ENCODE measurements at regions not wholly inside any gene's neighbourhood (a gene's known extent, or its start where the extent isn't known, plus 50 kb on each side); places are given as distances from the start of the nearest gene placed in this dataset.
A peak's percentile ranks its signal among the peaks of the same experiment; 100 is the strongest.

- ATAC-seq (replicated peaks) (peak; percentile 40), DNase-seq (peak; percentile 50 to 52 (median 50))
- Mint-ChIP-seq H3K27ac (peak overlapping the region; percentile 98 to 99), H3K4me1 (ENCODE audit: low read depth in 2 of 2) (peaks cover 75 to 91% of the 10 kb centered on the region in 2 donors), H3K4me3 (peak overlapping the region; percentile 87 to 92), H3K9me3 (no peaks in the 10 kb centered on the region), H3K36me3 (ENCODE audit: insufficient read depth) (peaks cover 92% of the 10 kb centered on the region), H3K27me3 (no peaks in the 10 kb centered on the region)
These were observed 207.6 kb upstream of the KLF14 start for GRCh38 chr7:130941322-130942210.

GRCh38 chr7:130942211-130942964, 208.4 kb upstream of the KLF14 start:
- Mint-ChIP-seq H3K9me3 (no peaks in the 10 kb centered on the region), H3K4me1 (ENCODE audit: low read depth in 2 of 2) (peaks cover 71 to 92% of the 10 kb centered on the region in 2 donors), H3K4me3 (peak overlapping the region; percentile 87 to 92), H3K27me3 (no peaks in the 10 kb centered on the region), H3K27ac (peak overlapping the region; percentile 98 to 99), H3K36me3 (ENCODE audit: insufficient read depth) (peaks cover 92% of the 10 kb centered on the region)
- DNase-seq (peak; percentile 48 to 63 (median 61)), ATAC-seq (replicated peaks) (peak; percentile 57)

GRCh38 chr7:130943336-130943901, 209.4 kb upstream of the KLF14 start:
- Mint-ChIP-seq H3K4me3 (peak overlapping the region; percentile 87 to 92), H3K9me3 (no peaks in the 10 kb centered on the region), H3K27ac (peak overlapping the region; percentile 98 to 99), H3K27me3 (no peaks in the 10 kb centered on the region), H3K4me1 (ENCODE audit: low read depth in 2 of 2) (peaks cover 76 to 96% of the 10 kb centered on the region in 2 donors), H3K36me3 (ENCODE audit: insufficient read depth) (peaks cover 86% of the 10 kb centered on the region)
- DNase-seq (no peak), ATAC-seq (replicated peaks) (peak; percentile 23)

GRCh38 chr7:130943981-130944380, 210.0 kb upstream of the KLF14 start:
- H3K27me3 Mint-ChIP-seq, result no peaks in the 10 kb centered on the region
- H3K27ac Mint-ChIP-seq, result peak overlapping the region; percentile 98 to 99
- peaks cover 74 to 92% of the 10 kb centered on the region in 2 donors for H3K4me1 Mint-ChIP-seq (ENCODE audit: low read depth in 2 of 2)
- H3K36me3 Mint-ChIP-seq (ENCODE audit: insufficient read depth), result peaks cover 80% of the 10 kb centered on the region
- peak overlapping the region; percentile 87 to 92 for H3K4me3 Mint-ChIP-seq
- H3K9me3 Mint-ChIP-seq, result no peaks in the 10 kb centered on the region
- ATAC-seq (replicated peaks) (no peak), DNase-seq (no peak)

GRCh38 chr7:130944997-130945396, 211.0 kb upstream of the KLF14 start:
- H3K4me3 Mint-ChIP-seq, result peak overlapping the region; percentile 72 to 74
- no peaks in the 10 kb centered on the region for H3K27me3 Mint-ChIP-seq
- H3K9me3 Mint-ChIP-seq, result no peaks in the 10 kb centered on the region
- H3K4me1 Mint-ChIP-seq (ENCODE audit: low read depth in 2 of 2), result peaks cover 71 to 82% of the 10 kb centered on the region in 2 donors
- peaks cover 70% of the 10 kb centered on the region for H3K36me3 Mint-ChIP-seq (ENCODE audit: insufficient read depth)
- H3K27ac Mint-ChIP-seq, result peak overlapping the region; percentile 98 to 99
- no peak for DNase-seq
- no peak for ATAC-seq (replicated peaks)

GRCh38 chr7:130945411-130945811, 211.4 kb upstream of the KLF14 start:
- Mint-ChIP-seq H3K36me3 (ENCODE audit: insufficient read depth) (peaks cover 66% of the 10 kb centered on the region), H3K4me3 (peak overlapping the region; percentile 72 to 74), H3K27me3 (no peaks in the 10 kb centered on the region), H3K27ac (peak overlapping the region; percentile 98 to 99), H3K4me1 (ENCODE audit: low read depth in 2 of 2) (peaks cover 67 to 78% of the 10 kb centered on the region in 2 donors), H3K9me3 (no peaks in the 10 kb centered on the region)
- ATAC-seq (replicated peaks), result peak; percentile 18
- DNase-seq, result no peak

GRCh38 chr7:130946114-130946513, 212.1 kb upstream of the KLF14 start:
- H3K36me3 Mint-ChIP-seq (ENCODE audit: insufficient read depth), result peaks cover 59% of the 10 kb centered on the region
- H3K4me1 Mint-ChIP-seq (ENCODE audit: low read depth in 2 of 2), result peaks cover 61 to 71% of the 10 kb centered on the region in 2 donors
- H3K9me3 Mint-ChIP-seq, result no peaks in the 10 kb centered on the region
- no peak for DNase-seq
- H3K27ac Mint-ChIP-seq, result peak overlapping the region; percentile 98 to 99
- ATAC-seq (replicated peaks), result no peak
- H3K27me3 Mint-ChIP-seq, result no peaks in the 10 kb centered on the region
- H3K4me3 Mint-ChIP-seq, result peak overlapping the region; percentile 72 to 74

GRCh38 chr7:130947792-130948580, 214.0 kb upstream of the KLF14 start:
- ATAC-seq (replicated peaks), result peak; percentile 9
- peaks cover 49 to 59% of the 10 kb centered on the region in 2 donors for H3K4me1 Mint-ChIP-seq (ENCODE audit: low read depth in 2 of 2)
- peaks cover 44% of the 10 kb centered on the region for H3K36me3 Mint-ChIP-seq (ENCODE audit: insufficient read depth)
- peak overlapping the region; percentile 65 to 74 for H3K4me3 Mint-ChIP-seq
- H3K9me3 Mint-ChIP-seq, result no peaks in the 10 kb centered on the region
- DNase-seq, result no peak
- H3K27me3 Mint-ChIP-seq, result no peaks in the 10 kb centered on the region
- peak overlapping the region; percentile 44 to 98 for H3K27ac Mint-ChIP-seq

- ATAC-seq (replicated peaks) (no peak), DNase-seq (no peak)
- Mint-ChIP-seq H3K27ac (no peak overlapping the region), H3K36me3 (ENCODE audit: insufficient read depth) (peaks cover 40% of the 10 kb centered on the region), H3K4me3 (no peak overlapping the region), H3K9me3 (no peaks in the 10 kb centered on the region), H3K27me3 (no peaks in the 10 kb centered on the region), H3K4me1 (ENCODE audit: low read depth in 2 of 2) (peaks cover 49 to 58% of the 10 kb centered on the region in 2 donors)
These were observed 214.8 kb upstream of the KLF14 start for GRCh38 chr7:130948822-130949221.

GRCh38 chr7:130949550-130949949, 215.5 kb upstream of the KLF14 start:
- H3K4me1 Mint-ChIP-seq (ENCODE audit: low read depth in 2 of 2), result peaks cover 54 to 59% of the 10 kb centered on the region in 2 donors
- no peaks in the 10 kb centered on the region for H3K27me3 Mint-ChIP-seq
- DNase-seq (no peak), ATAC-seq (replicated peaks) (no peak)
- H3K9me3 Mint-ChIP-seq, result no peaks in the 10 kb centered on the region
- H3K4me3 Mint-ChIP-seq, result no peak overlapping the region
- no peak overlapping the region for H3K27ac Mint-ChIP-seq
- H3K36me3 Mint-ChIP-seq (ENCODE audit: insufficient read depth), result peaks cover 42% of the 10 kb centered on the region

GRCh38 chr7:130950054-130950453, 216.0 kb upstream of the KLF14 start:
- Mint-ChIP-seq H3K27ac (no peak overlapping the region), H3K4me1 (ENCODE audit: low read depth in 2 of 2) (peaks cover 54 to 59% of the 10 kb centered on the region in 2 donors), H3K36me3 (ENCODE audit: insufficient read depth) (peaks cover 40% of the 10 kb centered on the region), H3K4me3 (no peak overlapping the region), H3K27me3 (no peaks in the 10 kb centered on the region), H3K9me3 (no peaks in the 10 kb centered on the region)
- ATAC-seq (replicated peaks), result no peak
- no peak for DNase-seq

- Mint-ChIP-seq H3K27me3 (no peaks in the 10 kb centered on the region), H3K27ac (no peak overlapping the region), H3K4me3 (no peak overlapping the region), H3K4me1 (ENCODE audit: low read depth in 2 of 2) (peaks cover 56 to 59% of the 10 kb centered on the region in 2 donors), H3K9me3 (no peaks in the 10 kb centered on the region), H3K36me3 (ENCODE audit: insufficient read depth) (peaks cover 33% of the 10 kb centered on the region)
- no peak for ATAC-seq (replicated peaks)
- DNase-seq, result no peak
These were observed 216.7 kb upstream of the KLF14 start for GRCh38 chr7:130950741-130951140.
